ACHN (cell line): ENCODE measurements at regions not wholly inside any gene's neighbourhood (a gene's known extent, or its start where the extent isn't known, plus 50 kb on each side); places are given as distances from the start of the nearest gene placed in this dataset.

Source experiments
- DNase-seq: peaks from one replicate; pipeline ENCODE4 v3.0.0-alpha.2; 2015
- in situ Hi-C: cut with HindIII; loops from 2 replicates; pipeline ENCODE4 v1.10.0; 2017; ENCODE audit warnings: low sequenced_read_pairs, low pct_ligation_motif_present, low pct_unique_long_range_greater_than_20kb

DNA sequence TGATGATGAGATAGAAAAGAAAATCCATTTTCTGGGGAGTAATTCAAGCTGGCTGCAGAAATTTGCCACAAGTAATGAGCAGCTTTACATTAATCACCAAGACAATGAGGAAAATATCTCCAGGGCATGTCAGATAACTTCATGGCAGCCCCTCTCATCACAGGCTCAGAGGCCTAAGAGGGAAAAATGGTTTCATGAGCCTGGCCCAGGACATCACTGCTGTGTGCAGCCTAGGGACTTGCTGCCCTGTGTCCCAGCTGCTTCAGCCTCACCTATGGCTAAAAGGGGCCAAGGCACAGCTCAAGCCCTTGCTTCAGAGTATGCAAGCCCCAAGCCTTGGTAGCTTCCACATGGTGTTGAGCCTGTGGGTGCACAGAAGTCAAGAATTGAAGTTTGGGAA is 161.7 kb downstream of the OPA1 start:
- in situ Hi-C loops, result no loop called here
- no peak for DNase-seq

DNA sequence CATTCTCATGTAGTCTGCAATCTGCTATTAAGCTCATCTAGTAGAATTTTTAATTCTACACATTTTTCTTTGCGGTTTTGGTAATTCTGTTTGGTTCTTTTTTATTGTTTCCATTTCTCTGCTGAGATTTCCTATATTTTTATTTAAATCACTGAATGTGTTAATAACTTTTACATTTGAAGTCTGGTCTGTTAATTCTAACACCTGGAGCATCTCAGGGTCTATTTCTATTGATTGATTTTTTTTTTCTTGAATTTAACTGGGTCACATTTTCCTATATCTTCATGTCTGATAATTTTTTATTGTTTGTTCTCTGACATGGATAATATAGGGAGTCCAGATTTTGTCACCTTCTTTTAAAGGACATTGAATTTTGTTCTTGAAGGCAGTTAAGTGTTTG is 163.5 kb downstream of the OPA1 start:
- in situ Hi-C loops, result no loop called here

DNA sequence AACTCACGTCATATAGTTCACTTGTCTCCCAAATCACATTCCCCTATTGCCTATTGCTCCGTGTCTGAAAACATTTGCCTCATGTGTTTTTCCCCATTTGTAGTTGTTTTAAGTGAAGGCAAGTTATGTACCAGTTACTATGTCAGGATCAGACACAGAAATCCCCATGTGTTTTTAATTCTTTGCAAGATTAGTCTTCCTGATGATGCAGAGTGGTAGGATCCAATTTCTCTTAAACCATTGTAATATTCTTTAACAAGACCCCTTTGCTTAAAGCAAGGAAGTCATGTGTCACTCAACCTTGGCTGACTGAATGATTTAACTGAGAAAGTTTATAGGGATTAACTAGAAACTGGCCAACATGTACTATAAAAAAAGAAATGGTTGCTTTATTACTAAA is 164.4 kb downstream of the OPA1 start:
- no peak for DNase-seq
- in situ Hi-C loops, result no loop called here

More for the DNA sequence above, 163.5 kb downstream of the OPA1 start:
- DNase-seq, result no peak

DNA sequence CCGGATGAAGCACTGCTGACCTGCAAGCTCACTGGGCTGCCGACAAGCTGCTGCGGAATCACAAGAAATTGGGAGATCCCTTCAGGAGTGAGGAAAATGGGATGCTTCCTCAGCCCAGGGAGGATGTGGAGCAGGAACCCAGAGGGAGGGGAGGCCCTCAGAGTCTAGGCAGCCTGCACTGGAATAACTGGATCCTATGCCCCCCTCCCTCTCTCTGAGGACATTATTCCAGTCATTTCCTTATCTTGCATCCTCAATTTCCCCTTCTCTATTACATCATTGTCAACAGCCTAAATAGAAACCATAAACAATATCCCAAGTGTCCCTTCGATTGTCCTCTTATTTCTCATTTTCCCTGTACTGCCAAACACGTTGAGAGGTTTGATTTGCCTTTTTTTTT is 169.0 kb downstream of the OPA1 start:
- in situ Hi-C loops, result no loop called here
- DNase-seq, result no peak

DNA sequence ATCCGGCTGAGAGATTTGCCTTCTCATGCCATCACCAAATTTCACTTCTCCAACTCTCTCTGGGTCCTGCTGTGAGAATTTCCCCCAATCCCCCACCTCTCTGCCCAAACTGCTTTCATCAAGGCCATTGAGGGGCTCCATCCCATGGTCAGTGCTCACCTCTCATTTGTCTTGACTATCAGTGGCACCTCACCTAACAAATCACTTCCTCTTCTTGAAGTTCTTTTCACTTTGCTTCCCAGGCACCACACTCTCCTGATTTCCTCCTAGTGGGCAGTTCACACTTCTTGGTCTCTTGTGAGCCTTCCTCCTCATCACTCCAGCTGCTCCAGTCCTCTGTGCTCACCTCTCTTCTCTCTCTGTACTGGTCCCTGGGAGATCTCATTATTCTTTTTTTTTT is 169.6 kb downstream of the OPA1 start:
- DNase-seq, result no peak
- in situ Hi-C loops, result no loop called here

DNA sequence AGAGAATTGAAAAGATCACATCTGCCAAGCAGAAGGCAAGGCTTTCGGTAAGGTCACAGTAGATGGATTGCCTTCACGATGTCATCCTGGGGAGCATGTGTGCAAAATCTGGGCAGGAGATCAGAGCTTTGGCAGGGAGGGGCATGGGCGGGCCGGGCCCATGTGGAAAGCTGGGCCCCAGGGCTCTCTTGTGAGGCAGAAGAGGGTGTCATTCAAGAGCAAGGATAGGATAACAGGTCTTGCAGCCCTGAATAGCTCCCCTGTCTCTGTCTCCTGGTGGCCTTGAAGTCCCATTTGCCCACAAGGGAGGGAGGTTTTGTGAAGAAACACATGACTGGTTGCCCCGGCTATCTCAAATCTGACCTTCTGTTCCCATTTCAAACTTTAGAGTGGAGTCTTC is 172.0 kb downstream of the OPA1 start:
- in situ Hi-C loops, result no loop called here
- no peak for DNase-seq

DNA sequence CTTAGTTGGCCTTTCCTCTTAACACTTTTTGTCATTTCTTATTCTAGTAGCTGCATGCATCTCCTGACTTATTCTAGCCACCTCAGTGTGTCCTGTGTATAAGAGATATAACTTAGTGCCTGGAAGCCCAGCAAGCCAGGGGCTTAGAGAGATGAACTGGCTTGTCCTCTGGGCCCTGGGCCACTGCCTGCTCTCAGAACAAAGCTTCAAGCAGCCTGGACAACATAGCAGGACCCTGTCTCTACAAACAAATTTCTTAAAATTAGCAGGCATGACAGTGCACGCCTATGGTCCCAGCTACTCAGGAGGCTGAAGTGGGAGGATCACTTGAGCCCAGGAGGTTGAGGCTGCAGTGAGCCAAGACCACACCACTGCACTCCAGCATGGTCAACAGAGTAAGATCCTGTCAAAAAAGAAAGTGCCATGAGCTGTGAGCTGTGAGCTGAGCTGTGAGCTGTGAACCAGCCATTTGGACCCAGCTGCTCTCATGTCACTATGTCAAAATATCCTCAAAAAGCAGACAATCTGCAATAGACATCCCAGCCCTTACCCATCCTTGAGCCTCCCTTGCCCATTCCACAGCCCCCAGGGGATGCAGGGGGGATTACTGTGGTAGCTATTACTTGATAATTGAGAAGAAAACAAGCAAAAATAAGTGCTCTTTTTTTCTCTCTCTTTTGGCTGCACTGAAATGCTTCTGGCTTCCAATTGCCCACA is 174.5 kb downstream of the OPA1 start:
- no peak for DNase-seq
- in situ Hi-C loops, result no loop called here

DNA sequence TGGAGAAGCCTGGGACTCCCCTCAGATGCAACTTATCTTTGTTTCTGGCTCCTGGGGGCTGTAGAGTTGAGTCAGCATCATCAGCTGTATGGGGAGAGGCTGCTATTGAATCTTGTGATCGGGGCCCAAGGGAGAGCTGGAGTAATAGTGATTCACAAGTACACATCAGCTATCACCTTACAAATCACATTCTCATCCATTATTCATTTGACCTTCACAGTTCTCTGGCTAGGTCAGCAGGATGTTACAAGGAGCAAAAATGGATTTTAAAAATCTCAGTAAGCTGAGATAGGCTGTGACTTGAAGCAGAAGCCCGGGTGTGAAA is 175.0 kb downstream of the OPA1 start:
- DNase-seq, result no peak
- in situ Hi-C loops, result no loop called here

DNA sequence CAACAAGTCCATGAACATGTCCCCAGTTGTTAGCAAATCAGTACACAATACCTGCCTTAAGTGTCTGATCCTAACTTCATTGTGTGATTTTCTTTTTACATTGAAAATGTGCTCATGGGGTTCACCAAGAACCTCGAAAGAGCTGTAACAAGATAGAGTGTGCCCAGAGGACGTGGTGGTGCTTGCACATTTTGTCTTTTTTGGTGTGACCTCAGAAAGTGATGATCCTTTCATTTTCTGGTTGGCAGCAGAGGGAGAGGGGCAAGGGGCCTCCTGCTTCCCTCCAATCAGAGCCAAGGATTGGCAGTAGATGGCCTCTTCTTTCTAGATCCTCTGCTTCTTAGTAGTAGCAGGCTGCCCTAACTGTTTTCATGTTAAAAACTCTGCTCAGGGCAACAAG is 176.4 kb downstream of the OPA1 start:
- in situ Hi-C loops, result no loop called here
- DNase-seq, result no peak

DNA sequence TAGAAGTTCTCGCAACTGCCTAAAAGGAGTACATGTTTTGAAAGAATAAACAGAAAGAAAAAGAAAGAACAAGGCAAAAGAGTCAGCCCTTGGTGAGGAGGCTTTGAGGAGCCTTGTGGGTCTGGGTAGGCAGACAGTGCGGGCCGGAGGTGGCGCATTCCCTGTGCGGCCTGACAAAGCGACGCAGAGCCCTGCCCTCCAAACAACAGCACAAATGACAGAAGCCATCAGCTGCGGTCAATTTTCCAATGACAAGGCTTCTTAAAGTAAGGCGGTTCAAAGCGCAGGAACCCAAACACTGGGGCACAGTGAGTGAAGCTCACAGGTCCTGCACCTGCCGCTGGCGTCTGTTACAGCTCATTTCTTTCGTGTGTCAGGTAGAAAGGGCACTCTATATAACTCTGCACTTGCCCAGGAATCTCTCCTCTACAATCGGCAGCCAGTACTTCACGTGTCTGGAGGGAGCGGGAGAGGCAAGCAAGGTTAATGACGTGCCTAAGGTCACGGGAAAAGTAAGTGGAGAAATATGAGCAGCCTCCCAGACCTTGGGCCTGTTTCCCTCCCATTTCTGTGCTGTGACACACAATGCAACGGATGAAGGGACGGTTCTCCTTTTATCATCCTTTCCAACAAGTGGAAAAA is 178.1 kb downstream of the OPA1 start:
- in situ Hi-C loops, result no loop called here
- DNase-seq, result no peak

DNA sequence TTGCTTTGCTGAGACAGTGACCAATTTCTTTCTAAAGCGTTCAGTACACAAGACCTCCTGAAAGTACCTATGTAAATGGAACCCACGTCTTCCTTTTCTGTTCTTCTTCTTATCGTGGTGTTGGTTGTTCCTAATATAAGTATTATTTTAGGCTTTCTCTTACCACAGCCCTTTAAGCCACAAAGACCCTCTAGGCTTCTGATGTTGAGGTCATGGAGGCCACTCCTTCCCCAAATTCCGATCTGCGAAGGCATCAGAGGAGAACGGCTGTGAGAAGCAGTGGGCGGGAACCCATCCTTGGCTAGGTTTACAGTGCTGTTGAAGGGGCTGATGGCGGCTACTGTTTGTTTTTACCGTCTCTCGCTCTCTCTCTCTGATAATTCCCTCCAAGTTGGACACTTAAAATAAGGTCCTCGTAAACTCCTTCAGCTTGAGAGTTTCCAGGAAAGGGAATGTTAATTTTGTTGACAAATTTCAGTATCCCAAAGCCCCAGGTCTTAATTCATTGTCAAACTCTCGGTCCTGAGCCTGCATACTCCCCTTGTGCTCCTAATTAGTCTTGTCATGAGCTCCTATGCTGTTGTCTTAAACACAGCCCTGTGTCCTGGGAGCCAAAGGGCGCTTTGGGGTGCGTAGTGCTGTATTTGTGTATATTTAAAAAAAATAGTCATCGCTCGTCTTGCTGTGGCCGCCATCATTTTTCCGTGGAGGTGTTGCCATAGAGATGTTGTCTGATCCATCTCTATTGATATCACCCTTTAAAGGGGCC is 178.8 kb downstream of the OPA1 start:
- in situ Hi-C loops, result no loop called here
- no peak for DNase-seq

DNA sequence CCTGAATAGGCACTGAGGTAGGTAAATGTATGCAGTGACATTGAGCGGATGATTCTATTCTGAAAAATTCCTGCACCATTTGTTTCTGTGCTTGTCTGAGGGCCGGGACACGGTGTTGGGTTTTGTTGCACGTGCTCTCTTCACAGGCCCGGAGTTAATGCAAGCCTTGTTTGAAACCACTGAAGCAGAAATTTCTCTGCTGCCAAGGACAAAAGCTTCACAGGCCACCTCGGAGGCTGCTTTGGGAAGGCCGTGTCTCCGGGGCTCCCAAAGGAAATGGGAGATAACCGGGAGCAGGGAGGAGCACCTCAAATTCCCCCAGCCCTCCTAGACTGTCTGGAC is 179.4 kb downstream of the OPA1 start:
- in situ Hi-C loops, result no loop called here

DNA sequence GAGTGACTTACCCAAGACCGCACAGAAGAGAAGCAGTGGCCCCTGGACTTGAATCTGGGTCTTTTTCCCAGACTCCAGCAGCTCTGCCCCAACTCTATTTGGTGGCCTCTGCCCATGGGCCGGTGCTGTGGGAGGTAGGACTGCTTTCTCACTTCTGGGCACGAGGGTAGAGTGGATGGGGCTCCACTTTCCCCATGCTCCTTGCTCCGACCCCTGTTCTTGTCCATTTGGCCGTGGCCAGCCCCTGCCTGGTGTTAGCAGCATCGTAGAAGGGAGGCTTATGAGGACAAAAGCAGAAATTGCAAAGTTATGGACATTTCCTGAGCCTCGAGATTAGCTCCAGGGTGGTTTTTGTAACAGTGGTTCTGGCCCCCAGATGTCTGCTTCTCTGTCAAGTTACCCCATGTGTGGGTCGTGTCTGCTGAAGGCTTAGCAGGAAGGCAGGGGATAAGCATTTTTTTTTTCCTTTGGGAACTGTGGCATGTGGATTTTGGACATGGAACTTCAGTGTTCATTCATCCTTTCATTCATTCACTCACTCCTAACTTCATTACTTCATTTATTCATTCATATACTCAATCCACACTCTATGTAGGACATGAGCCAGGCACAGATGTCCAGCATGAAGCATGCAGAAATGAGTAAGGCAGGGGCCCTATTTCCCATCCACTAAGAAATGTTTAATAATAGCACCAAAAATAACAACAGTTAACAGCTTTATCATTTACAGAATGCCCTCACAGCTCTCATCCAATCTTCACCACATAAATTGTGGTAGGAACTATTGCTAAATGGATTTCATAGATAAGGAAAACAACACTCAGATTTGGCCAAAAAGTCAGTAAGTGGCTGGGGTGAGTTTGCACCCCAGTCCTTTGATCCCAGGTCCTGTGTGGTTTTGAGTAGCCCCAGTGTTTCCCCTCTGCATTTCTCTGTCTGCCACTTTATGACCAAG is 180.5 kb downstream of the OPA1 start:
- DNase-seq, result no peak
- in situ Hi-C loops, result no loop called here

More for the DNA sequence above, 179.4 kb downstream of the OPA1 start:
- no peak for DNase-seq

DNA sequence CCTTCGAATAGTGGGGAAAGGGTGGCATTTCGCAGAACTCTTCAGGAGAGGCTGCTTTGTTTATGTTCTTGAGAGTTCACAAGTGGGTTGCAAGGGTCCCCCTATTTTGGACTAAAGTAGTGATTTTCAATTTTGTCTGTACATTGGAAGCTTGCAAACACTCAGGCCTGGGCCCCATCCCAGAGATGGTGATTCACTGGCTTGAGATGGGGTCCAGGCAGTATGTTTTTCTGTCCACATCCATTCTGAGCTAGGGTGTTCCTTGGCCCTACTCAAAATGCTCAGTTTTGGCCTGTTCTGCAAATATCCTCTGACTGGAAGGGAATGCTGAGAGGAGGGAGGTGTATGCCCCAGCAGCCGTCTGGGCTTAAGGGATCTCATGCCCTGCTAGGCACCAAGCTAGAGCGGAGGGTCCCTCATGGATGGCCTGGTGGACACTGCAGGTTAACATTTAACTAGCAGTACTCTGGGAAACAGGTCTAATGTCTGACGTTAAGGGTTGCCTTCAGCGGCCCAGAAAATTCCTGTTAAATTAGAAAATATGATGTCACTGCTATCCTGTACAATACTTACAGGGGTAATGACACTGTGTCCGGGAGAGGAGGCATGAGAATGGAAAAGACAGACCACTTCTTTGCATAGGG is 181.4 kb downstream of the OPA1 start:
- in situ Hi-C loops, result no loop called here
- DNase-seq, result no peak

DNA sequence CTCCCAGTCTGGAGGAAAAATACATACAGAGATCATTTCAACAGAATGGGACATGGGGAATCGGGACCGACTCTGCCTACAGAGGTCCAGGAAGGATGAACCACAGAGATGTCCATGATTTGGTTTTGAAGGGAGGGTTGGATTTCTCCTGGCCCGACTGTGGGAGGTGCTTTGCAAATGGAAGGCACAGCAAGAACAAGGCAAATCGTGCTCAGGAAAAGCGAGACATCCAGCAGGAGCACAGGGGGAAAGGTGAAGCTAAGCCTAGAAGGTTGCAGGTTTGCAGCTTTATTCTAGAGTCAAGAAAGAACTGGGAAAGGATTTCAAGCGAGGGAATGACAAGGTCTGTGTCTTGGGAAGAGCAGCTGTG is 181.9 kb downstream of the OPA1 start:
- in situ Hi-C loops, result no loop called here
- DNase-seq, result no peak

DNA sequence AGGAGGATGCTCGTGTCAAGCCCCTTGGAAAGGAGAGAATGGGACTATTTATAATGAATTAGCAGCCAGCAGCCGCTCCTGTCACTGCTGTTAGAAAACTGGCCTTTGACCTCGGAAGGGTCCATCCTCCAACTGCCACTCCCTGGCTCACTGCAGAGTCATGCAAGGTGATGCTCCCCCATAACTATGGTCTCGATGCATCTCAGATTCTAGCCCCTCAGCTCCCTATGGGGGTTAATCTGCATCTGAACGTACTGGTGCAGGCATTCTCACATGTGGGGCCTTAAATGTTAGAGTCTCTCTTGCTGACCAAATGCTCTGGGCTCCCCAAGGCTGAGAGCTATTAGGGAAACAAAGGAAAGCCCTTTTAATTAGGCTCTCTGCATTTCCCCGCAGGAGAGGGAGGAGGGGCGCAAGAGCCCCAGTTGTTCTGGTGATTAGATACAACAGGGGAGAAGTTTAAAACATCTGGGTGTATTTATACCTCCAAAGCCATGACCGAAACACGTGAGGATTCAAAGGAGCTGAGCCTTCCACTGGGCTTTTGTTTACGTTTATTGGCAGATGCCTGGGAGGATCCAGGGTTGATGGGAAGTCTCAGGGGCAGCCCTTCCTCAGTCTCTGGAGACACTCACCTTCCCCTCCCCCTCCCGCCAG is 182.5 kb downstream of the OPA1 start:
- DNase-seq, result no peak
- in situ Hi-C loops, result no loop called here

DNA sequence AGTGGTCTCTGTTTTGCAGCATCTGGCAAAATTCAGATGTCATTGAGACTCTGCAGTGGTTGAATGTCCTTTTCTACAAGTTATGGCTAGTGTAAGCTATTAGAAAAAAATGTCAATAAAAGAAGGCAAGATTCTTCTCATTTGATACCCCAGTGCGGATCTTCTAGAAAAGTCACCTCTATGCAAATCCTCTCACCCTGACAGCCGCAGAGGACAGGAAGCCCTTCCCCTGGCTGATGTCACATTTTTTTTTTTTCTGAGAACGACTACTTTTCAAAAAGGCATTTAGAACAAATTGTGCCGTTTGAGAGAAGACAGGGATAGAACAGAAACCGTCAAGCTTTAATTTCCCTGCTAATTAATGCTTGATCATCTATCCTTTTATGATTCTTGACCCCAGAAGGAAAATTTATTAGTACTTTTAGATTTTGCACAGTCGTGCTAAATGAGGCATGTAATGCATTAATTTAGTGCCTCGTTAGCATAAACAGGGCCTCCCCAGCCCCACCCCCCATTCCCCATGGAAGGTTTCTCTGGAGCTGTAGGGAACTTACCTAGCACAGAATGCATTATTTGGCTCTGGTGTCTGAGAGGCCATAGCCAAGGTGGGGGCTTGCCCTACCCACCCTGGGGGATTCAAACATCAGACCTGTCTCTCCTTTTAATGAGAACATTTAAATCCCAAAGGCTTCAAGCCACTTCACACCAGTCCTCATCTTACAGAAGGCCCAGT is 183.8 kb downstream of the OPA1 start:
- no peak for DNase-seq
- in situ Hi-C loops, result no loop called here

DNA sequence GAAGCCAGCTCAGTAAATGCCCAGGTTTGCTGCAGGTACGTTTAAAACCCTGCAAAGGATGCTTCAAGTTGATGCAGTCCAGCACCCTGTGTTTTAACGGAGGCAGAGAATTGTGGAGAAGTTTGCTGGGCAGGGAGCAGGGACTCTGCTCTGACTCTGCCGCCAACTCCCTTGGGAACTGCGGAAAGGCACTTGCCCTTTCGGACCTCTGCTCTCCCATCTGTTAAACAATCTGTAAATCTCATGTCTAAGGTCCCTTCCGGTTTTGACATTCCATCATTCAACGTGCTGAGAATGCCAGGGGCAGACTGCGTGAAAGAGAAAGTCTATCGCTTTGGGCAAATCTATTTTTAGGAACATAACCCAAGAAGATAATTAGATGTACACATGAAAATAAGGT is 184.5 kb downstream of the OPA1 start:
- in situ Hi-C loops, result no loop called here
- peak; percentile 17 for DNase-seq
